NCI-H748 (cell line): ENCODE measurements at regions not wholly inside any gene's neighbourhood (a gene's known extent, or its start where the extent isn't known, plus 50 kb on each side); places are given as distances from the start of the nearest gene placed in this dataset.
"Not testable (repeated sequence)": the region's sequence is repeated elsewhere in the genome, so short reads cannot be mapped to it uniquely, and the experiment has no call there.

Experiments used
- DNase-seq: peaks from one replicate; lab custom pipeline; 2025; ENCODE audit not compliant: unreplicated experiment; lab: John Stamatoyannopoulos, UW

DNA sequence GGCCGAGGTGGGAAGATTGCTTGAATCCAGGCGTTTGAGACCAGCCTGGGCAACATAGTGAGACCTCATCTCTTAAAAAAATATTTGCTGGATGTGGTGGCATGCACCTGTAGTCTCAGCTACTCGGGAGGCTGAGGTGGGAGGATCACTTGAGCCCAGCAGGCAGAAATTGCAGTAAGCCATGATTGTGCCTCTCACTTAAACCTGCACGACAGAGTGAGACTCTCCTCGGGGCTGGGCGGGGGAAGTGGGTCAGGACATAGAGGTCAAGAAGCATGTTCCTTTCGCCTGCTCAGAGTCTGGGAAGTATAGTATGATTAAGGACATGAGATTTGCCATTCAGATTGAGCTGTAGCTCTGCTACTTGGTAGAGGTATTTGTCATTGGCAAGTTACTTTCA, 52.3 kb downstream of the SEPTIN7 start:
- not testable (repeated sequence) for DNase-seq

- no peak for DNase-seq
These were observed 53.5 kb downstream of the SEPTIN7 start for GRCh38 chr7:35854311-35854710.

DNA sequence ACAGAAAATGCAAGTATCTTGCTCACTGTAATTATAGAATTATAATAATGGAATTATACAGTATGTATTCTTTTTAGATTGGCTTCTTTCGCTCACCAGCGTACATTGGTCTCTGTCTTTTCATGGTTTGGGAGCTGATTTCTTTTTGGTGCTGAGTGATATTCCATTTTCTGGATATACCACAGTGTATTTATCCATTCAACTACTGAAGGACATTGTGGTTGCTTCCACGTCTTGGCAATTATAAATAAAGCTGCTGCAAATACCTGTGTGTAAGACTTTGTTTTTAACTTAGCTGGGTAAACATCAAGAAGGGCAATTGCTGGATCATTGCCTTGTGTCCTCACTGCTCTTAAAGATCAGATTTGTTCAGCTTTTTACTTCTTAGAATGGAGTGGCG, 55.3 kb downstream of the SEPTIN7 start:
- no peak for DNase-seq

GRCh38 chr7:35860664-35861063, 59.8 kb downstream of the SEPTIN7 start:
- no peak for DNase-seq

DNA sequence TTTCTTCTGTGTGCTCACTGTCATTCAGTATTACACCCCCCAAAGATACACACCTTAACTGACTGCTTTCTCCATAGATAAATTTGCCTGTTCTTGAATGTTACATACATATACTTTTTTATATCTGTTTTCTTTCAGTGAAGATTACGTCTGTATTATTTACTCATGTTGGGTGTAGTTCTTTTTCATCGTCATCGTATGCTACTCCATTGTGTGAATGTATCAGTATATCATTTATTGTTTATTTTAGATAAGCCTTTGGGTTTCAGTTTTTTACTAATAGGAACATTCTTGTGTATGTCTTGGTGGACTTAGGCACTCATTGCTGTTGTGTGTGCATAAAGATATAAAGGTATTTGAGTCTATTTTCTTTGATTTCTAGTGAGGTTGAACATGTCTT, 64.4 kb downstream of the SEPTIN7 start:
- no peak for DNase-seq

DNA sequence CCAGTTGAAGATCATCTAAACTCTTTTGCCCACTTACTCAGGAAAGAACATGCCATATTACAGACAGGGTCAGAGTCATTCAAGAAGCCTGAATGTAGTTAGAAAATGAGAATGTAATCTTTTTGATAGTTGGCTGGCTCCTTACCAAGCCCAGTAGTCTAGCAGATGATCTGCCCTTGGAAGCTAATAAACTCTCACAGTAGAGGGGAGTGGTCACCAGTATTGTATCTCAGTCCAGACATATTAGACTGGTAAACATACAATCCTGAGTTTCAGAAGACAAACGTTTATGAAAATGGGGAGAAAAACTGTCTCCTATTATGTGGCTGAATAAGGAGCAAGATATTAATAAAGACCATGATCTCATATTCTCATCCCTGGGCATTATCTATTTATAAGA, 65.3 kb downstream of the SEPTIN7 start:
- no peak for DNase-seq

- not testable (repeated sequence) for DNase-seq
These were observed 68.3 kb downstream of the SEPTIN7 start for GRCh38 chr7:35869117-35869516.

DNA sequence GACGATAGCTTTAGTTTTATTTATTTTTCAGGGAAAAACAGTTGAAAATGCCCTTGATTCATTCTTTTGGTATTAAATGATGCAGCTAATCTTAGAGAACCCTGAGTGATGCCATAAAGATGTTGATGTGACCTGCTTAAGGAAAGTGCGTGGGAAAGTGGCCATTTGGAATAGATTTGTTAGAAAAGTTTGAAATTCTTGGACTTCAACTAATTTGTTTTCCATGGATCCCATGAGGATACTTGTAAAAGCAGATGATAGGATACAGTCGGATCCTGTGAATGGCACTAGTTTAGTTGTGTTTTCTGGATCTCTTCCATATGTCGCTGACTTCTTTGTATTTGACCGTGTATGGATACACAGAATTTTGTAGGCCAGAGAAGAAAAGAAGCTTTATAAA, 69.0 kb downstream of the SEPTIN7 start:
- no peak for DNase-seq

GRCh38 chr7:35871856-35872255, 71.0 kb downstream of the SEPTIN7 start:
- no peak for DNase-seq

GRCh38 chr7:35874886-35875285, 74.0 kb downstream of the SEPTIN7 start:
- DNase-seq, result no peak

- no peak for DNase-seq
These were observed 74.4 kb downstream of the SEPTIN7 start for GRCh38 chr7:35875292-35875691.

DNA sequence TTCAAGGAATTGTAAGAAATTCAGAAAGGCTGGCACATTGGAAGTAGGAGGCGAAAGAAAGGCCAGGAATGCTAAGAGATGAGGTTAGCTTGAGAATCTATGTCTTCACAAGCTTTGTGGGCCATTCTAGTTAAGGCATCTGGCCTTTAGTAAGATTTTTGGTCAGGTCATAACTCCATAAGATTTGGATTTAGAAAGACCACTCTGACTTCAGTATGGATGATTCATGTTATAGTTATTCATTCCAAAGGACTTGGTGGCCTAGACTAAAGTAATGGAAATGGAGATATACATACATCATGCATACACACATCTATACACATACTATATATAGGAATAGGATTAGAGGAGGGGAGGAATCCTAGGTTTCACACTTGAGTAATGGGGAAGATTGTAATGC, 77.5 kb downstream of the SEPTIN7 start:
- no peak for DNase-seq

DNA sequence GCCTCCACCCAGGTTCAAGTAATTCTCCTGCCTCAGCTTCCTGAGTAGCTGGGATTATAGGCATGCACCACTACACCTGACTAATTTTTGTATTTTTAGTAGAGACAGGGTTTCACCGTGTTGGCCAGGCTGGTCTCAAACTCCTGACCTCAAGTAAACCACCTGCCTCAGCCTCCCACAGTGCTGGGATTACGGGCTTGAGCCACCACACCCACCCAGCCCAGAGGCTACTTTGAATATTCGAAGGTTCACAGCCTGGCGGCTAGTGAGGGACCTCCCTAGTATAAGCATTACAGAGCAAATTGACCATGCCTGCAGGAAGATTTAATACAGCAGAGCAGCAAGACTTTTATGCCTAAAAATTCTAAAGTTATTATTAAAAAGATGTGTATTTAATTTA, 86.6 kb downstream of the SEPTIN7 start:
- DNase-seq, result not testable (repeated sequence)

- DNase-seq, result no peak
These were observed 88.1 kb downstream of the SEPTIN7 start for GRCh38 chr7:35889001-35889400.

DNA sequence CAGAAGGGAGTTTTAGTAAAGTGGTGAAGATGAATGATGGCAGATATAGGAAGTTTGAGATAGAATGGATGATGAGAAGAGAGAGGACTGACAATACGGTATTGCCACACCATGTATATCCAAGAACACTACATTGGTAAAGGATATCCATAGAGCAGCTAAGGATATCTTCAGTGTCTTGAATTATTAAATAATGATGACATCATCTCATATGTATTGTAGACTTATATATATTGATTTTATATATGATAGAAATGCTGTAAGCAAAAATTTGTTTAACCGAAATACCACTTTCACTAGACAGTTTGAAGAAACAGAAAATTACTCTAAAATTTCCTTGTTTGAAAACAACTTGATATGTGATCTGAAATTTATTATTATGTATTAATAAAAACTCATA, 89.0 kb downstream of the SEPTIN7 start:
- no peak for DNase-seq

DNA sequence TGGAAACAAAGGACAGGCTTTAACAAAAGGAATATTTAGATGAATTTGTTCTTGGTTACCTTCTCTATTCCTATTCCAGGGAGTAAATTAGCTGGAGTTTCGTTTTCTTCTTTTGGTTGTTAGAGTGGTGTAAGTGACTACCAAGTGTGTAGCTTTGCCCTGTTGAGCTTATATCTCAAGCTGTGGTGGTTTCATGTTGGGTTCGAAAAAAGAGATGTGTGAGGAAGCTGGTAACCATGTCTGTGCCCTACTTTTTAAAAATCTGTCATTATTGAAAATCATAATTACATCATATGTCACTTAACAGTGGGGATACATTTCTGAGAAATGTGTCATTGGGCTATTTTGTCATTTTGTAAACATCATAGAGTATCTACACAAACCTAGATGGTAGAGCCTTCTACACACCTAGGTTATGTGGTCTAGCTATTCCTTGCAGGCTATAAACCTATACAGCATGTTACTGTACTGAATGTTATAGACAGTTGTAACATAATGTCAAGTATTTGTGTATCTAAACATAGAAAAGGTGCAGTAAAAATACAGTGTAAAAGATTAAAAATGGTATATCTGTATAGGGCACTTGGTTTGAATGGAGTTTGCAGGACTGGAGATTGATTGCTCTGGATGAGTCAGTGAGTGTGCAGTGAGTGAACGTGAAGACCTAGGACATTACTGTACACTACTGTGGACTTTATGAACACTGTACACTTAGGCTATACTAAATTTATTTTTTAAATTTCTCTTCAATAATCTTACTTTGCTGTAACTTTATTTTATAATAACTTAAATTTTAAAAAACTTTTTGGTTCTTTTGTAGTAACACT, 90.4 kb downstream of the SEPTIN7 start:
- DNase-seq, result no peak

DNA sequence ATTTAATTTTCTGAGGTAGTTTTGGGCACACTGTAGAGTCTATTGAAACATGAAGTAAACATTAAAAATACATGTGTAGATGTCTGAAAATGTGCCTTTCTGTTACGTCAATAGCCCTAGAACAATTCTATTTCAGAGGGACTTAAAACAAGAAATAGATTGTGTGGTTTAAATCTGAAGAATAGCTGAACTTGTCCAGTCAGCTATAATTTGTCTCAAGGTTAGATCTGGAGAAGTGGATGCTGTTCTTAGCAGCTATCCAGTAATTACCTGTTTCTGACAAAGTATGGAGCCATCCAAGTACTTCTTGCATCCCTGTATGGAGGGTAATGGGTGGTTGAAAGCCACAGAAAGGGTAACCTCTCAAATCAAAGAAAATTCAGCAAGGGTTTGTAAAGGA, 92.8 kb downstream of the SEPTIN7 start:
- no peak for DNase-seq

GRCh38 chr7:35894721-35895120, 93.9 kb downstream of the SEPTIN7 start:
- no peak for DNase-seq

DNA sequence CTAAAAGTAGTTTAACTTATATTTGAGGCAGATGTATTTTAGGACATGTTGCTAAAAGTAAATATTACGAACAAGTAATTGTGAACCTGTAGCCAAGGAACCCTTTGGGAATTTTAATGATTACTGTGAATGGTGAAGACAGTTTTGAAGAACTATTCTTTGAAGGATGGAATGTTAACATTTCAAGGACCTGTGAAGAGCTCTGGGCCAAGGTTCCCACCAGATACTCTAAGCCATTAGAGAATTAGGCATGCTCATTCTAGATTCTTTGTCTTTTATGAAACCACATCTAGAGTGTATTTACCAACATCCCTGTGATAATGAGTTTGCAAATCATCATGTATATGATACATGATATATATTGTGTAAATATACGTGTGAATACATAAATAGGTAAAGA, 99.8 kb downstream of the SEPTIN7 start:
- no peak for DNase-seq

GRCh38 chr7:35905555-35905954, 104.7 kb downstream of the SEPTIN7 start:
- no peak for DNase-seq

- peak; percentile 75 for DNase-seq
These were observed 105.5 kb downstream of the SEPTIN7 start for GRCh38 chr7:35906191-35906908.
